ENCODE measurements at regions not wholly inside any gene's neighbourhood (a gene's known extent, or its start where the extent isn't known, plus 50 kb on each side); places are given as distances from the start of the nearest gene placed in this dataset.

- Histone ChIP-seq H3K27ac (no peak overlapping the region), H3K4me3 (ENCODE audit: low read depth, low read length) (no peak overlapping the region), H3K9ac (no peak overlapping the region)
Measured at GRCh38 chr5:147055850-147056566, 177.5 kb upstream of the PPP2R2B start.

DNA sequence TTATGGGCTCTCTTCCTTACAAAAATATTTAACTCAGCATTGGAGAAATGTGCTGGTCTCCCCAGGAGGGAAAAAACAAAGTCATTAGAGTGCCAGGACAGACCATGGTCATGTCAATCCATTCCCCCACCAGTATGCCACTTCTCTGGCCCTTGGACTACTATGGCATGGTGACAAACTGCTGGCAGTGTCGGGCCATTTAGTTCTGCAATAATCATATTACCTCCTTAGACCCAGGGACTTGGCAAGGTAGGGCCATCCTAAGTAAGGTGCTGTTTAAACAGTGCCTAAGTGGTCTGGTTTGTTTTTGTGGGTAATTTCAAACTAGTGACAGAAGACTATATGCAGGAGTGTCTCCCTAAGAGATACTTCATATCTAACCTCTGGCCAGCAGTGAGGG, 177.8 kb upstream of the STK32A start:
- no peaks in the 10 kb centered on the region for H3K27me3 ChIP-seq (ENCODE audit: control insufficient read depth, insufficient read depth, low read length)

More at GRCh38 chr5:147055850-147056566, 177.5 kb upstream of the PPP2R2B start:
- Histone ChIP-seq H3K9me3 (ENCODE audit: control insufficient read depth, low read length) (no peaks in the 10 kb centered on the region), H2AFZ (peak overlapping the region; percentile 25), H3K36me3 (ENCODE audit: control insufficient read depth, insufficient read depth, low read length) (no peaks in the 10 kb centered on the region), H3K4me1 (no peaks in the 10 kb centered on the region), H3K79me2 (no peaks in the 10 kb centered on the region), H3K27me3 (ENCODE audit: control insufficient read depth, insufficient read depth, low read length) (no peaks in the 10 kb centered on the region), H3K4me2 (ENCODE audit: low read length) (no peak overlapping the region)
- TF ChIP-seq, protein P1, sequence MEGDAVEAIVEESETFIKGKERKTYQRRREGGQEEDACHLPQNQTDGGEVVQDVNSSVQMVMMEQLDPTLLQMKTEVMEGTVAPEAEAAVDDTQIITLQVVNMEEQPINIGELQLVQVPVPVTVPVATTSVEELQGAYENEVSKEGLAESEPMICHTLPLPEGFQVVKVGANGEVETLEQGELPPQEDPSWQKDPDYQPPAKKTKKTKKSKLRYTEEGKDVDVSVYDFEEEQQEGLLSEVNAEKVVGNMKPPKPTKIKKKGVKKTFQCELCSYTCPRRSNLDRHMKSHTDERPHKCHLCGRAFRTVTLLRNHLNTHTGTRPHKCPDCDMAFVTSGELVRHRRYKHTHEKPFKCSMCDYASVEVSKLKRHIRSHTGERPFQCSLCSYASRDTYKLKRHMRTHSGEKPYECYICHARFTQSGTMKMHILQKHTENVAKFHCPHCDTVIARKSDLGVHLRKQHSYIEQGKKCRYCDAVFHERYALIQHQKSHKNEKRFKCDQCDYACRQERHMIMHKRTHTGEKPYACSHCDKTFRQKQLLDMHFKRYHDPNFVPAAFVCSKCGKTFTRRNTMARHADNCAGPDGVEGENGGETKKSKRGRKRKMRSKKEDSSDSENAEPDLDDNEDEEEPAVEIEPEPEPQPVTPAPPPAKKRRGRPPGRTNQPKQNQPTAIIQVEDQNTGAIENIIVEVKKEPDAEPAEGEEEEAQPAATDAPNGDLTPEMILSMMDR (IDR thresholded peaks at IDR 0.05), result no peak

DNA sequence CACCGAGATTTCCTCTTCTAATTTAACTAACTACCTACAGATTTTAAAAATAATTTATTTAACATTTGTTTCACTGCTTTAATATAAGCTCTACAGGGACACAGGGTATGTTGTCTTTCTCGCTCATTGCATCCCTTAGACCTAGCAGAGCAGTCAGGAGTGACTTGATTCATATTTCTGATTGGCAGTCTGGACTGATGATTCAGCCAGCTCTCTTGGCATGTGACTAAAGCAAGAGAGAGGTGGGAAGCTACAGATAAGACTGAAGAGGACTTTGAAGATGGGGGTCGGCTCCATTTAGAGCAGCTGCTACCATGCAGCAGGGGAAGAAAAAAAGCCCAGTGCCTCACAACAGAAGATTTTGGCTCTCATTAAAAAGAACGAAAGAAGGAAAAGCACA, 173.4 kb upstream of the STK32A start:
- Histone ChIP-seq H2AFZ (no peak overlapping the region), H3K27me3 (ENCODE audit: control insufficient read depth, insufficient read depth, low read length) (no peaks in the 10 kb centered on the region), H3K9me3 (ENCODE audit: control insufficient read depth, low read length) (no peaks in the 10 kb centered on the region), H3K27ac (no peak overlapping the region), H3K9ac (no peak overlapping the region), H3K4me2 (ENCODE audit: low read length) (no peak overlapping the region), H3K4me1 (no peaks in the 10 kb centered on the region), H3K4me3 (ENCODE audit: low read depth, low read length) (no peak overlapping the region), H3K36me3 (ENCODE audit: control insufficient read depth, insufficient read depth, low read length) (no peaks in the 10 kb centered on the region), H3K79me2 (no peaks in the 10 kb centered on the region)
- TF ChIP-seq, protein P1 (IDR thresholded peaks at IDR 0.05), result no peak

More for the DNA sequence above, 177.8 kb upstream of the STK32A start:
- no peak overlapping the region for H3K4me2 ChIP-seq (ENCODE audit: low read length)
- no peaks in the 10 kb centered on the region for H3K36me3 ChIP-seq (ENCODE audit: control insufficient read depth, insufficient read depth, low read length)
- no peaks in the 10 kb centered on the region for H3K9me3 ChIP-seq (ENCODE audit: control insufficient read depth, low read length)
- H3K4me1 ChIP-seq, result no peaks in the 10 kb centered on the region
- TF ChIP-seq, protein P1 (IDR thresholded peaks at IDR 0.05), result no peak
- no peak overlapping the region for H3K27ac ChIP-seq
- H3K79me2 ChIP-seq, result no peaks in the 10 kb centered on the region
- H3K9ac ChIP-seq, result no peak overlapping the region
- no peak overlapping the region for H3K4me3 ChIP-seq (ENCODE audit: low read depth, low read length)
- no peak overlapping the region for H2AFZ ChIP-seq

GRCh38 chr5:147062427-147062826, 172.4 kb upstream of the STK32A start:
- no peak overlapping the region for H2AFZ ChIP-seq
- TF ChIP-seq, protein P1 (IDR thresholded peaks at IDR 0.05), result no peak
- H3K36me3 ChIP-seq (ENCODE audit: control insufficient read depth, insufficient read depth, low read length), result no peaks in the 10 kb centered on the region
- H3K4me3 ChIP-seq (ENCODE audit: low read depth, low read length), result no peak overlapping the region
- no peak overlapping the region for H3K27ac ChIP-seq
- no peaks in the 10 kb centered on the region for H3K27me3 ChIP-seq (ENCODE audit: control insufficient read depth, insufficient read depth, low read length)
- H3K9me3 ChIP-seq (ENCODE audit: control insufficient read depth, low read length), result no peaks in the 10 kb centered on the region
- no peak overlapping the region for H3K4me2 ChIP-seq (ENCODE audit: low read length)
- H3K9ac ChIP-seq, result no peak overlapping the region
- no peaks in the 10 kb centered on the region for H3K4me1 ChIP-seq
- no peaks in the 10 kb centered on the region for H3K79me2 ChIP-seq

DNA sequence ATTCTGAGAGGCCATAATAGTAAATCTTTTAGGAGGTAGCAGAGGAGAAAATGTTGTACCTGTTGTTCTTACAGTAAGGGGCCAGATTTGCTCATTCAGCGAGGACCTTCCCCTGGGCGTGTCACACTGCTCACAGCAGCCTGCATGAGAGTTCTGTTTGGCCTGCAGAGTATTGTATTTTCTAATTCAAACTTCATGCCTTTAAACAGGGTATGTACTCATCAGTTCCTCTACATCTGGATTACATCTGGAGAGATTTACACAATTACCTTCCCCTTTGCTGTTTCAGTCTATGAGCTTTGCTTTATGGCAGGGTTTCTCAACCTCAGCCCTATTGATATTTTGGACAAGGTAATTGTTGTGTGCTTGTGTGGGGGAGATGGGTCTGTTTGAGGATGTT, 170.9 kb upstream of the STK32A start:
- Histone ChIP-seq H3K79me2 (no peaks in the 10 kb centered on the region), H3K4me1 (no peaks in the 10 kb centered on the region), H3K4me3 (ENCODE audit: low read depth, low read length) (no peak overlapping the region), H2AFZ (no peak overlapping the region), H3K27ac (no peak overlapping the region), H3K9ac (no peak overlapping the region), H3K36me3 (ENCODE audit: control insufficient read depth, insufficient read depth, low read length) (no peaks in the 10 kb centered on the region), H3K27me3 (ENCODE audit: control insufficient read depth, insufficient read depth, low read length) (no peaks in the 10 kb centered on the region), H3K4me2 (ENCODE audit: low read length) (no peak overlapping the region), H3K9me3 (ENCODE audit: control insufficient read depth, low read length) (no peaks in the 10 kb centered on the region)
- TF ChIP-seq, protein P1 (IDR thresholded peaks at IDR 0.05), result no peak
